H9 (cell line): ENCODE measurements at regions not wholly inside any gene's neighbourhood (a gene's known extent, or its start where the extent isn't known, plus 50 kb on each side); places are given as distances from the start of the nearest gene placed in this dataset.

ENCODE experiments used
- DNase-seq: peaks from one replicate; pipeline ENCODE4 v3.0.0-alpha.2; 2017
- H2AFZ ChIP-seq: one replicate; pipeline ENCODE4 v1.6.1; 2013; ENCODE audit warnings: mild to moderate bottlenecking, low read length, control low read depth, moderate library complexity
- H2AK5ac ChIP-seq: 2 replicates; pipeline ENCODE4 v1.6.1; 2013; ENCODE audit warnings: low read length, control low read depth, mixed read lengths; ENCODE audit not compliant: insufficient read length
- H2BK120ac ChIP-seq: one replicate; pipeline ENCODE4 v1.6.1; 2013; ENCODE audit warnings: low read depth, mild to moderate bottlenecking, low read length, control low read depth, inconsistent platforms; ENCODE audit not compliant: poor library complexity, severe bottlenecking
- H2BK12ac ChIP-seq: 2 replicates; pipeline ENCODE4 v1.6.1; 2013; ENCODE audit warnings: low read length, control low read depth, mixed read lengths, low read depth; ENCODE audit not compliant: insufficient read length
- H2BK15ac ChIP-seq: 2 replicates; pipeline ENCODE4 v1.6.1; 2013; ENCODE audit warnings: low read depth, low read length, control low read depth
- H2BK20ac ChIP-seq: one replicate; pipeline ENCODE4 v1.6.1; 2013; ENCODE audit warnings: low read depth, mild to moderate bottlenecking, low read length, control low read depth, inconsistent platforms; ENCODE audit not compliant: poor library complexity, severe bottlenecking
- H2BK5ac ChIP-seq: 2 replicates; pipeline ENCODE4 v1.6.1; 2013; ENCODE audit warnings: low read length, control low read depth, mixed read lengths; ENCODE audit not compliant: insufficient read length
- H3K14ac ChIP-seq: 2 replicates; pipeline ENCODE4 v1.6.1; 2013; ENCODE audit warnings: low read length, control low read depth; ENCODE audit not compliant: insufficient read depth
- H3K18ac ChIP-seq: 2 replicates; pipeline ENCODE4 v1.6.1; 2013; ENCODE audit warnings: low read depth, mild to moderate bottlenecking, mixed read lengths, low read length, control low read depth; ENCODE audit not compliant: insufficient read length
- H3K23ac ChIP-seq: 2 replicates; pipeline ENCODE4 v1.6.1; 2013; ENCODE audit warnings: low read length, control low read depth, mixed read lengths, low read depth; ENCODE audit not compliant: insufficient read length
- H3K23me2 ChIP-seq: 2 replicates; pipeline ENCODE4 v1.6.1; 2013; ENCODE audit warnings: low read depth, mild to moderate bottlenecking, mixed read lengths, low read length, control low read depth; ENCODE audit not compliant: insufficient read length, poor library complexity, severe bottlenecking
- H3K27ac ChIP-seq: 2 replicates; pipeline ENCODE4 v1.5.1; 2013; ENCODE audit warnings: low read length, control low read depth, mixed read lengths, low read depth; ENCODE audit not compliant: insufficient read length
- H3K27me3 ChIP-seq: 2 replicates; pipeline ENCODE4 v1.6.1; 2013; ENCODE audit warnings: low read length, control low read depth, inconsistent platforms; ENCODE audit not compliant: insufficient read depth
- H3K4ac ChIP-seq: 2 replicates; pipeline ENCODE4 v1.6.1; 2013; ENCODE audit warnings: low read depth, mild to moderate bottlenecking, control low read depth, inconsistent platforms, low read length, moderate library complexity
- H3K4me1 ChIP-seq: 2 replicates; pipeline ENCODE4 v1.6.1; 2013; ENCODE audit warnings: low read length, control low read depth, inconsistent platforms; ENCODE audit not compliant: insufficient read depth
- H3K4me2 ChIP-seq: 2 replicates; pipeline ENCODE4 v1.6.1; 2013; ENCODE audit warnings: low read length, control low read depth, mixed read lengths; ENCODE audit not compliant: insufficient read length, insufficient read depth
- H3K56ac ChIP-seq: 2 replicates; pipeline ENCODE4 v1.6.1; 2013; ENCODE audit warnings: low read depth, mild to moderate bottlenecking, mixed read lengths, low read length, control low read depth; ENCODE audit not compliant: insufficient read length
- H3K79me1 ChIP-seq: 2 replicates; pipeline ENCODE4 v1.6.1; 2013; ENCODE audit warnings: low read depth, mild to moderate bottlenecking, moderate library complexity, low read length, control low read depth, inconsistent platforms; ENCODE audit not compliant: insufficient read depth, poor library complexity, severe bottlenecking
- H3K79me2 ChIP-seq: 2 replicates; pipeline ENCODE4 v1.6.1; 2013; ENCODE audit warnings: low read length, control low read depth, inconsistent platforms; ENCODE audit not compliant: insufficient read depth
- H3K9ac ChIP-seq: 2 replicates; pipeline ENCODE4 v1.6.1; 2013; ENCODE audit warnings: low read length, control low read depth, mixed read lengths; ENCODE audit not compliant: insufficient read length; ENCODE audit errors: extremely low read depth
- H3K9me3 ChIP-seq: one replicate; pipeline ENCODE4 v1.6.1; 2013; ENCODE audit warnings: low read depth, low read length, inconsistent platforms; ENCODE audit not compliant: control insufficient read depth
- H3T11ph ChIP-seq: one replicate; pipeline ENCODE4 v1.6.1; 2013; ENCODE audit warnings: mild to moderate bottlenecking, low read length, control low read depth, inconsistent platforms
- H4K20me1 ChIP-seq: one replicate; pipeline ENCODE4 v1.6.1; 2013; ENCODE audit not compliant: control insufficient read depth, insufficient read length, insufficient read depth
- H4K5ac ChIP-seq: 2 replicates; pipeline ENCODE4 v1.6.1; 2013; ENCODE audit warnings: low read depth, mild to moderate bottlenecking, mixed read lengths, low read length, control low read depth; ENCODE audit not compliant: insufficient read length
- H4K8ac ChIP-seq: replicated peaks from 2 replicates; pipeline ENCODE4 v1.6.1; 2013; ENCODE audit warnings: low read length, control low read depth, mixed read lengths, low read depth; ENCODE audit not compliant: insufficient read length
- H4K91ac ChIP-seq: 2 replicates; pipeline ENCODE4 v1.6.1; 2013; ENCODE audit warnings: low read depth, mild to moderate bottlenecking, moderate library complexity, mixed read lengths, low read length, control low read depth; ENCODE audit not compliant: insufficient read length
- H3K27ac Mint-ChIP-seq, 3 experiments: 2 replicates in 2 of 3; 3 replicates in 1 of 3; pipeline ENCODE4 v1.8.0; 2020 to 2021; ENCODE audit warnings: mixed read lengths in 3 of 3, mild to moderate bottlenecking in 1 of 3, moderate library complexity in 1 of 3
- H3K27me3 Mint-ChIP-seq: 2 replicates; pipeline ENCODE4 v1.8.0; 2021; ENCODE audit warnings: low read depth, mild to moderate bottlenecking, moderate library complexity, mixed read lengths
- H3K36me3 Mint-ChIP-seq, 3 experiments: 2 replicates in 2 of 3; 3 replicates in 1 of 3; pipeline ENCODE4 v1.8.0; 2020 to 2021; ENCODE audit warnings: low read depth in 3 of 3, mixed read lengths in 3 of 3; ENCODE audit not compliant: insufficient read depth in 1 of 3
- H3K4me1 Mint-ChIP-seq, 2 experiments: 2 replicates each; pipeline ENCODE4 v1.8.0; 2020; ENCODE audit warnings: mixed read lengths in 2 of 2
- H3K4me3 Mint-ChIP-seq, 2 experiments: 2 replicates in 1 of 2; 3 replicates in 1 of 2; pipeline ENCODE4 v1.8.0; 2020 to 2021; ENCODE audit warnings: mild to moderate bottlenecking in 2 of 2, mixed read lengths in 2 of 2, moderate library complexity in 1 of 2
- H3K9me3 Mint-ChIP-seq, 2 experiments: 2 replicates in 1 of 2; 3 replicates in 1 of 2; pipeline ENCODE4 v1.8.0; 2020; ENCODE audit warnings: mild to moderate bottlenecking in 2 of 2, mixed read lengths in 2 of 2, moderate library complexity in 1 of 2
- WGBS: extraction: QIAGEN DNeasy Blood & Tissue Kit; methylation state at CpG from one replicate; pipeline ENCODE4 v1.1.7; 2013; ENCODE audit warnings: missing lambda C conversion rate, low lambda C conversion rate, mixed read lengths; ENCODE audit not compliant: insufficient read length; ENCODE audit errors: extremely low coverage; 5-methylcytosine and 5-hydroxymethylcytosine counted together
- TF ChIP-seq, protein P1 (sequence below): fragments of 200-600 bp; sonication (generic); conservative IDR thresholded peaks from 3 replicates; pipeline ENCODE4 v1.8.0; 2021; ENCODE audit warnings: antibody characterized with exemption, mild to moderate bottlenecking

DNA sequence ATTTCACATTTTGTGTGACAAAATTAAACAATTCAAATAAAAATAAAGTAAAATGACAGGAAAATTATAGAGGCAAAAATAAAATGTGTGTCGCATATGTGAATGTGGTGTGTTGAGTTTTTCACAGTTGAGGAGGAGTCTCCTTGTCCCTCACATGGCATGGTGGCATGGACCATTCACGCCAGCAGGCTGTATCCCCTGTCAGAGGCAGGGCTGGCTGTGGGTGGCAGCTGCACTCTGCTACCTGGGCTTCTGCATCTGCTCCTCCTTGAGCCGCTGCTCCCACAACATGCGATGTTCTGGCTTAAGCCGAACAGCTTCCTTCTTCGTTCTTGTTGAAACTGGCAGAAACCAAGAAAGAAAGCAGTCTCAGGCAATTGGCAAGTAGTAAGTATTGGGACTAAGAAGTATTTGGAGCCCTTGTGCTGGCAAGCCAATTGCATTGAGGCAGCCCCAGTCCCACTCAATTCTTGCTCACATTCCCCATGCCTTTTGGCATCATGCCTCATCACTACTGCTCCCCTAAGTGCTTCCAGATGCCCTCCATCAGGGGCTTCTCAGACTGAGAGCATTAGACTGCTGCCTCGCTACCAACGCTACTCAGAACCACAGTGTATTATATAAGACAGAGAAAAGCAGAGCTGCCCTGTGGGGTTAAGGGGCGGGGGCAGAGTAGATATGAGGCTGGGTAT, 177.9 kb upstream of the NABP1 start:
- Histone ChIP-seq H2BK15ac (no peak overlapping the region), H2AFZ (no peak overlapping the region), H3K56ac (no peak overlapping the region), H4K91ac (no peak overlapping the region), H3K79me1 (no peaks in the 10 kb centered on the region), H3T11ph (no peak overlapping the region), H3K9me3 (no peaks in the 10 kb centered on the region), H3K18ac (no peak overlapping the region), H4K20me1 (no peaks in the 10 kb centered on the region), H3K27me3 (no peaks in the 10 kb centered on the region), H2AK5ac (no peak overlapping the region), H3K27ac (no peak overlapping the region), H3K4me1 (peaks cover 4% of the 10 kb centered on the region; the same call in 1 of the 2 replicates), H3K23me2 (no peaks in the 10 kb centered on the region), H2BK120ac (no peak overlapping the region), H3K23ac (no peak overlapping the region), H2BK5ac (no peak overlapping the region), H3K4ac (no peak overlapping the region), H2BK20ac (no peak overlapping the region), H3K79me2 (no peaks in the 10 kb centered on the region), H4K8ac (no peak overlapping the region), H4K5ac (no peak overlapping the region), H3K4me2 (no peak overlapping the region), H3K14ac (no peak overlapping the region; the same call in 1 of the 2 replicates), H3K9ac (no peak overlapping the region), H2BK12ac (no peak overlapping the region)
- WGBS = no CpG with 5 or more reads among the region's 9 CpGs
- Mint-ChIP-seq H3K27me3 (no peaks in the 10 kb centered on the region), H3K36me3 (peaks cover 2 to 13% (median 2%) of the 10 kb centered on the region in 3 experiments; a peak in 2 of 7 replicates), H3K9me3 (peaks cover 0 to 3% of the 10 kb centered on the region in 2 experiments; a peak in 2 of 5 replicates), H3K4me3 (no peak overlapping the region), H3K27ac (0 out of 7 replicates have a peak overlapping the region, but pooled peaks of 1 of the 3 experiments have one; percentile 36), H3K4me1 (peaks cover 26 to 27% of the 10 kb centered on the region in 2 experiments)
- TF ChIP-seq, protein P1, sequence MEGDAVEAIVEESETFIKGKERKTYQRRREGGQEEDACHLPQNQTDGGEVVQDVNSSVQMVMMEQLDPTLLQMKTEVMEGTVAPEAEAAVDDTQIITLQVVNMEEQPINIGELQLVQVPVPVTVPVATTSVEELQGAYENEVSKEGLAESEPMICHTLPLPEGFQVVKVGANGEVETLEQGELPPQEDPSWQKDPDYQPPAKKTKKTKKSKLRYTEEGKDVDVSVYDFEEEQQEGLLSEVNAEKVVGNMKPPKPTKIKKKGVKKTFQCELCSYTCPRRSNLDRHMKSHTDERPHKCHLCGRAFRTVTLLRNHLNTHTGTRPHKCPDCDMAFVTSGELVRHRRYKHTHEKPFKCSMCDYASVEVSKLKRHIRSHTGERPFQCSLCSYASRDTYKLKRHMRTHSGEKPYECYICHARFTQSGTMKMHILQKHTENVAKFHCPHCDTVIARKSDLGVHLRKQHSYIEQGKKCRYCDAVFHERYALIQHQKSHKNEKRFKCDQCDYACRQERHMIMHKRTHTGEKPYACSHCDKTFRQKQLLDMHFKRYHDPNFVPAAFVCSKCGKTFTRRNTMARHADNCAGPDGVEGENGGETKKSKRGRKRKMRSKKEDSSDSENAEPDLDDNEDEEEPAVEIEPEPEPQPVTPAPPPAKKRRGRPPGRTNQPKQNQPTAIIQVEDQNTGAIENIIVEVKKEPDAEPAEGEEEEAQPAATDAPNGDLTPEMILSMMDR = no peak
- DNase-seq = no peak
